RWPE2 (cell line): ENCODE measurements at regions not wholly inside any gene's neighbourhood (a gene's known extent, or its start where the extent isn't known, plus 50 kb on each side); places are given as distances from the start of the nearest gene placed in this dataset.

ENCODE experiments used
- ATAC-seq: fragments of 200-7000 bp; cut with Tn5 transposase; 3 replicates; pipeline ENCODE4 v1.9.1; 2021; ENCODE audit warnings: low read depth
- DNase-seq: peaks from one replicate; pipeline ENCODE4 v3.0.0-alpha.2; 2020; ENCODE audit warnings: low spot score
- H3K27ac ChIP-seq: fragments of 450-650 bp; 2 replicates; pipeline ENCODE4 v1.5.1; 2017; ENCODE audit warnings: mild to moderate bottlenecking; ENCODE audit not compliant: poor library complexity, severe bottlenecking
- H3K27me3 ChIP-seq: fragments of 250-450 bp; sonication (Bioruptor Pico); 2 replicates; pipeline ENCODE4 v1.5.1; 2021; ENCODE audit warnings: mild to moderate bottlenecking, moderate library complexity; ENCODE audit not compliant: insufficient read depth, poor library complexity, severe bottlenecking
- H3K36me3 ChIP-seq: fragments of 250-450 bp; sonication (Bioruptor Pico); 2 replicates; pipeline ENCODE4 v1.5.1; 2020; ENCODE audit warnings: low read depth, mild to moderate bottlenecking, moderate library complexity
- H3K4me1 ChIP-seq: fragments of 250-450 bp; sonication (Bioruptor Pico); 2 replicates; pipeline ENCODE4 v1.5.1; 2021; ENCODE audit warnings: mild to moderate bottlenecking, moderate library complexity; ENCODE audit not compliant: insufficient read depth, poor library complexity, severe bottlenecking
- H3K4me3 ChIP-seq: fragments of 250-450 bp; sonication (Bioruptor Pico); 2 replicates; pipeline ENCODE4 v1.5.1; 2021; ENCODE audit warnings: mild to moderate bottlenecking, moderate library complexity; ENCODE audit not compliant: severe bottlenecking
- H3K9me3 ChIP-seq: fragments of 250-450 bp; sonication (Bioruptor Pico); 2 replicates; pipeline ENCODE4 v1.5.1; 2021; ENCODE audit warnings: mild to moderate bottlenecking, moderate library complexity; ENCODE audit not compliant: severe bottlenecking
- TF ChIP-seq, protein P1 (sequence below): fragments of 450-650 bp; IDR thresholded peaks from one replicate; pipeline ENCODE4 v1.5.1; 2017; ENCODE audit warnings: mild to moderate bottlenecking, moderate library complexity; ENCODE audit not compliant: poor library complexity, severe bottlenecking

DNA sequence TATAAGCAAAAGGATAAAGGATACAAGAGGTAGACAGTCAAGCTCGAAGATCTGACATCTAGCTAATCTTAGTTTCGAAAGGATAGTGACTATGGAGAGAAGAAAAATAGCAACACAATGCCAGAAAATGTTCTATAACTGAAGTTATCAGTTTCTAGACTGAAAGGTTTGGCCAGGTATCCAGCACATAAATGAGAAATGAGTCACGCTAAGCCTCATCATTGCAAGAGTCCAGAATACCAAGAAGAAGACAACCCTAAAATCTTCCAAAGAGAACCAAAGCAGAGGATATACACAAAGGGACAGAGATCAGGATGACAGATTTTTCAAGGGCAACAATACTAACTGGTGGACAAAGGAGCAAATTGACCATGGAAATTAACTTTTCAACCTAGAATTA is 237.0 kb downstream of the POSTN start:
- no peaks in the 10 kb centered on the region for H3K36me3 ChIP-seq
- H3K9me3 ChIP-seq: no peaks in the 10 kb centered on the region
- H3K27ac ChIP-seq: peak overlapping the region; percentile 79
- H3K4me3 ChIP-seq: no peak overlapping the region
- H3K4me1 ChIP-seq: peaks cover 25% of the 10 kb centered on the region
- TF ChIP-seq, protein P1, sequence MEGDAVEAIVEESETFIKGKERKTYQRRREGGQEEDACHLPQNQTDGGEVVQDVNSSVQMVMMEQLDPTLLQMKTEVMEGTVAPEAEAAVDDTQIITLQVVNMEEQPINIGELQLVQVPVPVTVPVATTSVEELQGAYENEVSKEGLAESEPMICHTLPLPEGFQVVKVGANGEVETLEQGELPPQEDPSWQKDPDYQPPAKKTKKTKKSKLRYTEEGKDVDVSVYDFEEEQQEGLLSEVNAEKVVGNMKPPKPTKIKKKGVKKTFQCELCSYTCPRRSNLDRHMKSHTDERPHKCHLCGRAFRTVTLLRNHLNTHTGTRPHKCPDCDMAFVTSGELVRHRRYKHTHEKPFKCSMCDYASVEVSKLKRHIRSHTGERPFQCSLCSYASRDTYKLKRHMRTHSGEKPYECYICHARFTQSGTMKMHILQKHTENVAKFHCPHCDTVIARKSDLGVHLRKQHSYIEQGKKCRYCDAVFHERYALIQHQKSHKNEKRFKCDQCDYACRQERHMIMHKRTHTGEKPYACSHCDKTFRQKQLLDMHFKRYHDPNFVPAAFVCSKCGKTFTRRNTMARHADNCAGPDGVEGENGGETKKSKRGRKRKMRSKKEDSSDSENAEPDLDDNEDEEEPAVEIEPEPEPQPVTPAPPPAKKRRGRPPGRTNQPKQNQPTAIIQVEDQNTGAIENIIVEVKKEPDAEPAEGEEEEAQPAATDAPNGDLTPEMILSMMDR: no peak
- no peaks in the 10 kb centered on the region for H3K27me3 ChIP-seq
- no peak for DNase-seq
- peak; percentile 68; the same call in 2 of the 3 replicates for ATAC-seq

DNA sequence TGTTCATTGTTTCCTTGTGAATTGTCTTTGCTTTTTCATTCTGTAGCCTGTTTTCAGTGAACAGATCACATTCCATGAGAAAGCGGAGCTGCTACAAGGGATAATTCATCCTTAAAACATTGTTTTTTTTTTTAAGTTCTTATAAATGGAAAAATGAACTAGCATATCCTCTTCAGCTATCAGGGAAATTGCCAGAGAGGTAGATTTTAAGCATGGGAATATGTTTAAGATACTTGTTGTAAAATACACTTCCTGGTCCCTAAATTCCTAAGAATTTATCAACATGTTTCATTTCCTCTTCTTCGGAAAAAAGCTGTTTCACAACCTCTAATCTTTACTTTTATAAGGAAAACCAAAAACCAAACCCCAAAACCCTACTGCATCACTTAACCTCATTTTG is 238.0 kb downstream of the POSTN start:
- DNase-seq: no peak
- H3K27ac ChIP-seq: peak overlapping the region; percentile 79
- no peak for ATAC-seq

DNA sequence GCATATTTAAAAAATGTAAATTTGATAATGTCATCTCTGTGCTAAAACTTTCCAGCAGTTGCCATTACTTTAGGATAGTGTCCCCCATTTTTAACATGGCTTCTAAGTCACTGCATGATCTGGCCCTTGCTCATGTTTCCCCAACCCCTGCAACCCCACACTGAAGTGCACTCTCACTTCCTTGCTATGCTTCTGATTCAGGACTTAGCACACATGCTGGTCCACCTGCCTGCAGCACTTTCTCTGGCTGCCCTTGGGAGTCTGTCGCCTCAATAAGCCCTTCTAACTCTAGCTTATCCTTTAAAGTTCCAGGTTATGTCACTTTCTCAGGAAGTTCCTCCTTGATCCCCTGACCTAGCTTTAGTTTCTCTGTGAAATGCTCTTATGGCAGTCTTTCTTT is 241.0 kb downstream of the POSTN start:
- DNase-seq (no peak), ATAC-seq (no peak)
- H3K4me3 ChIP-seq: no peak overlapping the region
- peaks cover 25% of the 10 kb centered on the region for H3K4me1 ChIP-seq
- no peak overlapping the region for H3K27ac ChIP-seq
- TF ChIP-seq, protein P1: no peak
- H3K27me3 ChIP-seq: no peaks in the 10 kb centered on the region
- no peaks in the 10 kb centered on the region for H3K36me3 ChIP-seq
- no peaks in the 10 kb centered on the region for H3K9me3 ChIP-seq

More for the DNA sequence above, 238.0 kb downstream of the POSTN start:
- no peaks in the 10 kb centered on the region for H3K9me3 ChIP-seq
- no peaks in the 10 kb centered on the region for H3K27me3 ChIP-seq
- no peaks in the 10 kb centered on the region for H3K36me3 ChIP-seq
- TF ChIP-seq, protein P1: no peak
- peaks cover 25% of the 10 kb centered on the region for H3K4me1 ChIP-seq
- no peak overlapping the region for H3K4me3 ChIP-seq

DNA sequence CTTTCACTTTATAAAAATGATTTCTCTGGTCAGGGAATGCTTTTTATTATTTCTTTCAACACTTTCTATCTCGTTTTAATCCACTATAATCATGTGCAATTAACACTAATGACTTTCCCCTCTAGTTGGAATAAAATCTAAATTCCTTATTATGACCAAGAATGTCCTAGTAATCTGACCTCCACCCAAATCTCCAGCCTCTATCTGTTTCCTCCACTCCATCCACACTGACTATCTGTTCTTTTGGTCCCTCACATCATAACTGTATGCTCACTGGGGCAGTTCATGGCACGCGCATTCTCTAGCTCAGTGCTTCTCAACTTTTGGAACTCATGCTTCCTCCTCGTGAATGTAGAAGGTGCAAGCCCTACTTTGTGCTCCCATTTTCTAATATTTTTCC is 244.7 kb downstream of the POSTN start:
- TF ChIP-seq, protein P1: no peak
- H3K27ac ChIP-seq: no peak overlapping the region
- no peak overlapping the region for H3K4me3 ChIP-seq
- ATAC-seq: no peak
- no peaks in the 10 kb centered on the region for H3K27me3 ChIP-seq
- no peaks in the 10 kb centered on the region for H3K4me1 ChIP-seq
- no peak for DNase-seq
- H3K9me3 ChIP-seq: no peaks in the 10 kb centered on the region
- no peaks in the 10 kb centered on the region for H3K36me3 ChIP-seq

DNA sequence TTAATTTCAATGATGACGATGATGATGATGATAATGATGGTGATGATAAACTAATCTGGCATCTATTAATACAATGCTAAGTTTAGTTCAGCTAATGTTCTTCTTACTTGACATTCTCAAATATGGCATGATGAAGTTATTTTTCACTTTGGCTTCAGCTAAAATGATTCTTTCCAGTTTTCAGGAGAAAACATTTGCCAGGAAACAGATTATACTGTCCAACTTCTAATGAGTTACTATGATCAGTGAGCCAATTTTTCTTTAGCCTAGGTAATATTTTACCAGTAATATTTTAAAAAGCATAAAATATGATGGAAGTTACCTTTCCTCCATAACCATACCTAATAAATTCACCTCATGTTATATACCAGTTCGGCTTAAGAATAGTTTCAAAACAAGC is 245.7 kb upstream of the CSNK1A1L start:
- Histone ChIP-seq H3K9me3 (no peaks in the 10 kb centered on the region), H3K36me3 (no peaks in the 10 kb centered on the region), H3K27ac (no peak overlapping the region), H3K4me3 (no peak overlapping the region), H3K4me1 (no peaks in the 10 kb centered on the region), H3K27me3 (no peaks in the 10 kb centered on the region)
- TF ChIP-seq, protein P1: no peak
- DNase-seq (no peak), ATAC-seq (no peak)
